ENCODE measurements at regions not wholly inside any gene's neighbourhood (a gene's known extent, or its start where the extent isn't known, plus 50 kb on each side); places are given as distances from the start of the nearest gene placed in this dataset.
"Not testable (repeated sequence)": the region's sequence is repeated elsewhere in the genome, so short reads cannot be mapped to it uniquely, and the experiment has no call there.

DNA sequence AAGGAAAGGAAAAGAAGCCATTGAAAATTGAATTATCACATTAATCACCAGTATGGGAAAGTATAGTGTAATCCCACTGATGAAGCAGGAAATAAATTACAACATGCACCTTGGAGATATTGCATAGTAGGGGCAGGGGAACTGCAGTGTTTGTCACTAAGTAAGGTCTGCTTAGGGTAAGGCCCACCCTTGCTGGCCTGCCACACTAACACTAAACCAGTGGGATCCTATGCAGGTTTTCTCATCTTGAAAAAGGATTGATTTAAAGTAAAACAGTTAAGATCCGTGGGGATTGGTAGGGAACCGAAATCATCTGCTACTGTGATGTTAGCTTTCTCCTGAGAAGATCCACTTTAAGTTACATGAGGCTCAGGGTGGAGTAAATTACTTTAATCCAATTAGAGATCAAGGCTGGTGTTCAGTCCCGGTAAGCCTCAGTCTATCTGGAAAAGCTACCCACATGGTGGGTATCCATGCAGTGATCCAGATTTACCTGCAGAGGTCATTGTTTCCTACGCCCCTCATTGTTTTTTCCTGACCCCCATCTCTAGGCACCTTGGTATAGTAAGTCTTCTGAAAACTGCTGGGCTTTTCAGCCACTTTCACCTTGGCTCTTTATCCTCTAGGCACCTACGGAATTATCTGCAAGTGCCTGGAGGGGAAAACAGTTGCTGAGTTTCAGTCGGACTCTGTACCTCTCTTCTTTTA lies 1014.9 kb upstream of the ATXN8OS start:
- no peak for DNase-seq

DNA sequence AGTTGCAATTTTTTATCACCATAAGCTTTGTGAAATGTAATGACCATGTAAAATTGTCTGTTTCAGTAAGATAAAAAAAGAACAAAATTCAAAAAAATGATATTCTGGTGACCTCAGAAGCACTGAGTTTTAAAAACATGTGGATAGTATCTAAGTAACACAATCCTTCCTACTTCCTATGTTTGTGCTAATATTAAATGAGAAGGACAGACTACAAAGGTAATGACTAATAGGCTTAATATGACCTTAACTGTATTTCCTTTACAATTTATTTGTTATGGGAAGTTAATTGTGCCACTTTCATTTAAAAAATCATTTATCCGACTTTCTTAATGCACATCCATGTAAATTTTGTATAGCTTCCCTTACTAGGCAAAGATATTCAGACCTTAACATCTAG lies 1030.4 kb upstream of the ATXN8OS start:
- DNase-seq = no peak

DNA sequence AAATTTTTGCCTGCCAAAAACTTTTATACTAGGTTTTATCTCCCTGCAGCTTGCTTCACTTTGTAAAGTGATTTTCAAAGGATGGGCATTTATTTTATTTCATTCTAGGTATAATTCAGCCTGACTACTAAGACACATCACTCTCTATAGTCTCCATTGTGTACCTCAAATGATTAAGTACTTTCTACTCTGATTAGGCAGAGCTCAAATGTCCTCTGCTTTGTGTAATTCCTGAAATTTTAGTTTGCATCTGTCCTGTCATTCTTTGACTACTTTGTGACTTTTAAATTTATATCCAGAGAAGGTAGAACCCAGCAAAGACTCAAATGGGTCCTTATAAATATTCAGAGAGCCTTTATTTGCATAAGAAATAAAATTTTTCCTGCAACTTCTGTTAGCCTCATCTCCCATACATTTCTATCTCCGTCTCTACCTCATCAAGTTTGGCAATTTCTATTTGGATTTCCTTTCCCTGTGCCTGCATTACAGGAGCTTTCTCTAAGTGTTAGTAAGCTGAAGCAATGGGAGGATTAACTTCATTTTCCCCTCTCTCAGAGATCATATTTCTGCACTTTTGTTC lies 1038.0 kb upstream of the ATXN8OS start:
- DNase-seq = no peak

DNA sequence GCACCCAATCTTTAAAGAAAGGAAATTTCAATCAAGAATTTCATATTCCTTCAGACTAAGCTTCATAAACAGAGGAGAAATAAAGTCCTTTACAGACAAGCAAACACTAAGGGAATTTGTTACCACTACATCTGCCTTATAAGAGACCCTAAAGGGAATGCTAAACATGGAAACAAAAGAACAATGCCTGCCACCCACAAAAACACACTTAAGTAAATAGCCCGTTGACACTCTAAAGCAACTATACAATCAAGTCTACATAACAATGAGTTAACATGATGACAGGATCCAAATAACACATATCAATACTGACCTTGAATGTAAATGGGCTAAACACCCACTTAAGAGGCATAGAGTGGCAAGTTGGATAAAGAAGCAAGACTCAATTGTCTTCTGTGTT lies 1056.9 kb upstream of the ATXN8OS start:
- no peak for DNase-seq

DNA sequence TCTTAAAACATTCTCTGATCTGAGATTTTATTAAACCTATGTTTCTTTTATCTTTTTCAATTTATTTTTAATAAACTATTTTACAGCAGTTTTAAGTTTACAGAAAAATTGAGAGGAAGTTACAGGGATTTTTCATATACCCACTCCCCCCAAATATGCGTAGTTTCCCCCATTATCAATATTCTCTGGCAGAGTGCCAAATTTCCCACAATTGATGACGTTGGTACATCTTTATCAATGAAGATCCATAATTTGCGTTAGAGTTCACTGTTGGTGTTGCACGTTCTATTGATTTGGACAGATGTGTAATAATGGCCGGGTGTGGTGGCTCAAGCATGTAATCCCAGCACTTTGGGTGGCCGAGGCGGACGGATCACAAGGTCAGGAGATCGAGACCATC lies 1063.0 kb upstream of the ATXN8OS start:
- no peak for DNase-seq

DNA sequence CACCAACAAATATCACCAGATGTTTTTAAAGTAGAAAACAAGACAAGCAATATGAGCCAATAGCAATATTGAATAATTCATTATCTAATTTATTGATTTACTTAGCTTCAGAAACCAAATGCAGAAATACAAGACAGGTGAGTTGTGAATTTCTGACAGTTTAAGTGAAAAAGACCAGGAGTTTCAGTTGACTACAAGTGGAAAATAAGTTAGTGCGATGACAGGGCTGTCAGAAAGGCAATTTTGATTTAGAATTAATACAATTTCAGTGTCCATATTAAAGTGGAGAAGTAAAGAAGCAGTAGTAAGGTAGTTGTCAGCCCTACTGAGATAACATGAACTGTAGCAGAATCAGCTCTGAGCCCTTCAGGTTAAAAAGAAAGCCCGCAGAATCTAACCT lies 1066.7 kb upstream of the ATXN8OS start:
- no peak for DNase-seq

GRCh38 chr13:69035771-69036170 lies 1071.9 kb upstream of the ATXN8OS start:
- DNase-seq = no peak

DNA sequence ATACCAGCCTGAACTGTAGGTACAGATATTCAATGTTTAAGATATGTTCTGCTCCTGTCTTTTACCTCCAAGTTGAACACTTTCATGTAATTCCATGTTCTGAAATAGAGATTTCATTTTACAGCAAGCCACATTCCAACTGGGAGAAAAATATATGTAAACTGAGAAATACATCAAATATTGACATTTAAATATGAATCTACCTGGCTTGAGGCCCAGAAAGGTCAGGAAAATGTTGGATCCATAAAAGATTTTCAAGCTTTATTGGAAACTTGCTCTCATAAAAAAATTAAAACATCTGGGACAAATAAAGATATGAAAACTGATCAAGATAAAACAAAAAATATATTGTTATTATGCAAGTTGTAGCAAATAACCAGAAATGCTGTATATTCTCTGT lies 1078.7 kb upstream of the ATXN8OS start:
- no peak for DNase-seq

DNA sequence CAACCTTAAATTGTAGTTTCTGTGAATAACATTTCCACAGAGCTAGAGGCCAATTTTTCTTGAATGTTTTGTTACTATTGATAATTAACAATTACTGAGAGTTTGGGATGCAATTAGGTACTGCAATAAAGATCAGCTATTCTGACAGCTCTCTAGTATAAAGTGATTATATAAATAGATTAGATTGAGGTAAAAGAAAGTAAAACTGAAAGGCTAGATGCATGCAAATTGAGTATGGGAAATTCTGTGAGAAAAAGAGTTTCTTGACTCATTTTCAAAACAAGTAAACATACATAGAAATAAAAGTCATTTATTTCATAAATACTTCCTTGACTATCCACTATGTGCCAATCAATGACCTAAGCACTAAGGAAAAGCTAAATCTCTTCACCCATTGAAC lies 1087.5 kb upstream of the ATXN8OS start:
- DNase-seq = no peak

GRCh38 chr13:69018173-69018572 lies 1089.5 kb upstream of the ATXN8OS start:
- DNase-seq = not testable (repeated sequence)

GRCh38 chr13:69010789-69011188 lies 1096.8 kb upstream of the ATXN8OS start:
- DNase-seq = no peak

GRCh38 chr13:69008499-69008898 lies 1099.1 kb upstream of the ATXN8OS start:
- DNase-seq = no peak

DNA sequence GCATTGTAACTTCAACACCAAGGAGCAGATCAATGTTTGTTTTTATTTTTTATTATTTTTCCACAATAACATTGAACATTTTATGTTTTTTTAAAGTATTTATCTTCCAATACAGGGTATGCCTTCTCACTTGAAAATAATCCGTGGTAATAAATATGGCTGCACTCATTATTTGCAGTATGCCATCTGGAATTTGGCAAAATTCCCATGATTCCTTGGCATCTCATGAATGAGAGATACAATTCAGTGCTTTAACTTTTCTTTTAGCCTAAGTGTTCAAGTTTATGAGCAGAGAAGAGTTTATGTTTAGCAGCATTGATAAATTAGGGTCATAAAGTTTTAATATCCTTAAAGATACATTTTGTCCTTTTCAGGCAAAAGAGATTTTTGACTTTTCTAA lies 1109.6 kb upstream of the ATXN8OS start:
- DNase-seq = no peak

- no peak for DNase-seq
Measured at GRCh38 chr13:68996668-68997025, 1111.0 kb upstream of the ATXN8OS start.

DNA sequence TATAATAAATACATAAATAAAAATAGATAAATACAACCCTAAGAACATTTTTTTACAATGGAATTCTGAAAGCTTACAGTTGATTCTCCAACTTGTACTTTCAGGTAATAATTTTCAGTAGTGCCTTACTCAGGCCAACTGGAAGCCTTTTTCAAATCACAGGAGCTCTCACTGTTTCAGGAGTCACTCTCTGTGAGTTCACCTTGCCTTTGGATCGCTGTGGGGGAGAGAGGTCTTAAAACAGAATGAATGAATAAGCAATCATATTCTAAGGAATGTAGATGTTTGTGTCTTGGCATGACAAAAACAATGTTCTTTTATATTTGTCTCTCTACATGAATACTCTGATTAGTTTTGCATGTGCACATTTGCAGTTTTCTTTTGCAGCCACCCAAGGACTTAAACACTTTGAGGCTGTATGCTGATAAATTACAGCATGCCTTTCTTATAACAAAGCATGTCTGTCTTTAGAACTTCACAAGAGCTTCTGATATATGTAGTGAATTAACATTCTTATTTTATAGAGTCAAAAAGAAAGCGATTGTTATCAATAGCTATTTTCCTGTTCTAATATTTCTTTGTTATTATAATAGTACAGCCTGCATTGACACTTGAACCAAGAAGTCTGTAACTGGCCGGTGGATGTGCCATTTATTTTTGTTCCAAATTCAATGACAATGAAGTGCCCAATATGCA lies 1111.5 kb upstream of the ATXN8OS start:
- DNase-seq = no peak

DNA sequence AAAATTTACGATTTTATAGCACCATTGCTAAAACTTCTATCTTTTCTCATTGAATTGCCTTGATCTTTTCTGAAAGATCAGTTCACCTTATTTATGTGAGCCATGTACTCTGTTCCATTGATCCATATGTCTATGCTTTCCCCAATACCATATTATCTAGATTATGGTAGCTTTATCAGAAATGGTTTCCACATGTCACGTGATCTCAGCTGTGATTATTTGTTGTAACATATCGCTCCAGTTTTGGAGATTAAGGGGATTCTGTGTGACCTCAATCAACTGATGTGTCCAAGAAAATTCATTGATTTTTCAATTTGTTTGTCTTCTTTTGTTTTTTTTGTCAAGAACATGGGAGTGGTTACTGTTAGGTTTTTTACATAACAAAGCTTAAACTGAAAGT lies 1114.5 kb upstream of the ATXN8OS start:
- no peak for DNase-seq

- DNase-seq = no peak
Measured at GRCh38 chr13:68988176-68988575, 1119.5 kb upstream of the ATXN8OS start.

- no peak for DNase-seq
Measured at GRCh38 chr13:68987585-68987984, 1120.0 kb upstream of the ATXN8OS start.

GRCh38 chr13:68984688-68985319 lies 1122.8 kb upstream of the ATXN8OS start:
- no peak for DNase-seq

DNA sequence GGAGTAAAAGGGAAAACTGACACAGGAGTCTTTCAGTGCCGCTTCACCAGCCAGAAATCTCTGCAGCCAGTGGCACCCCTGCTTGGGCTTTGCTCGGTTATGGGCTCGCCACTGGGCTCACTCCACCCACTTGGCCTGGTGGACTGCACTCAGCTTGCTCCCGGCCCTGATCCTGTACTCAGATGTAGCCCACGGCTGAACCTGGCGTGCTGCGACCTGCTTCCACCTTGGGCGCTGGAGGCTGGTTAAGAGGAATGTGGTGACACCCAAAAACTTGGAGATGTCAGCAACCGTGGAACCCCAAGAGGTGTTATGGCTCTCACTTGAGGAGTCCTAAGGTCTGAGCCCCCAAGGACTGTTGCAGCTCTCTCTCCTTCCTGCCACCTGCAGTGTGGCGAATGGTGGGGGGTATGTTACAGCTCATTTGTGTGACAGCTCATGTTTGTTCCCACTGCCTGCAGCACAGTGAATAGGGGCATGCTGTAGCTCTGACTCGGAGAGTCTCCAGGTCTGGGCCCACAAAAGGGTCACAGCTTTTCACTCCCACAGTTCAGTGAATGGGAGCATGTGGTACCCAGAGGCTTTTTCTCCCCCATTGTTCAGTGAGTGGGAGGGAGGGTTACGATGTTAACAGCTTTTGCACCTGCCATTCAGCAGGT lies 1124.5 kb upstream of the ATXN8OS start:
- no peak for DNase-seq

DNA sequence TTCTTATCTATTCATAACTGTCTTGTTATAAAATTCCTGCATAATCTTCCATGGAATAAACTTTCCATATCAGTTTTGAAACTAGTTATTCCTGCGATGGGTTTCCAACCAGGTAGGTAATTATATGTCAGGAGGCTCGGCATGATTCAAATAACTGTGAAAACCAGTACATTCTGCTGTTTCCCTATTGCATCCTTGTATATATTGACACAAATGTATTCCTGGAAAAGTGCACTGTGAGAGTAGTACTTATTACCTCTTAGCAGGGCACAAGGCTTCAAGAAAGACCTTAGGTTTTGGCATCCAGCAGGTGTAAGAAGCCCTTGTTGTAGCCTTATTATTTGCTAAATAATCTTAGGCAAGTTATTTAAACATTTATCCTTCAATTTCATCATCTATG lies 1131.3 kb upstream of the ATXN8OS start:
- no peak for DNase-seq

GRCh38 chr13:68970532-68970931 lies 1137.1 kb upstream of the ATXN8OS start:
- DNase-seq = no peak

DNA sequence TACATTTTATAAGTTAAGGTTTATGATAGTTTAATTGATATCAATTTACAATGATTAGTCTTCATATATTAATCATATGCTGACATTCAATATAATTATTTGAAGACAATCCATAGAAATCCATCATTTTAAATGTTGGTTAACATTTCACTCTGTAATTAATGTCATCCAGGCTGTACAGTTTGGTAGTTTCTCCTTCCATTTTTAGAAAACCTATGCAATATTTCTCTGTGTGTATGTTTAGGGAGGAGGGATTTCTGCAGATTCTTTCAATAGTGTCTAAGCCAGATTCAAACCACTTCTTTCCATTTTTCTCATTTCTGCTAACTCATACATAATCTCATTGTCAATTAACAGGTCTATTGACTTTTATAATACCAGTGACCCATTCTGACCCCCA lies 1159.0 kb upstream of the ATXN8OS start:
- no peak for DNase-seq
